Keratinocyte (primary cell): ENCODE measurements at regions not wholly inside any gene's neighbourhood (a gene's known extent, or its start where the extent isn't known, plus 50 kb on each side); places are given as distances from the start of the nearest gene placed in this dataset.

Source experiments
- EZH2 ChIP-seq: IDR thresholded peaks from one replicate; pipeline ENCODE4 v1.6.1; 2012; ENCODE audit warnings: inconsistent platforms, mild to moderate bottlenecking, low read length, moderate library complexity
- TF ChIP-seq, protein P1 (sequence below), 3 experiments: IDR thresholded peaks in 1 of 3; conservative IDR thresholded peaks in 1 of 3; optimal IDR thresholded peaks in 1 of 3; 2 replicates in 2 of 3; 3 replicates in 1 of 3; pipeline versions ENCODE3 to v1.5.1; 2011; ENCODE audit warnings: low read length in 3 of 3, mild to moderate bottlenecking in 3 of 3, moderate library complexity in 2 of 3, control low read depth in 1 of 3, inconsistent platforms in 1 of 3; ENCODE audit not compliant: insufficient read depth in 2 of 3; ENCODE audit errors: extremely low read depth in 1 of 3

DNA sequence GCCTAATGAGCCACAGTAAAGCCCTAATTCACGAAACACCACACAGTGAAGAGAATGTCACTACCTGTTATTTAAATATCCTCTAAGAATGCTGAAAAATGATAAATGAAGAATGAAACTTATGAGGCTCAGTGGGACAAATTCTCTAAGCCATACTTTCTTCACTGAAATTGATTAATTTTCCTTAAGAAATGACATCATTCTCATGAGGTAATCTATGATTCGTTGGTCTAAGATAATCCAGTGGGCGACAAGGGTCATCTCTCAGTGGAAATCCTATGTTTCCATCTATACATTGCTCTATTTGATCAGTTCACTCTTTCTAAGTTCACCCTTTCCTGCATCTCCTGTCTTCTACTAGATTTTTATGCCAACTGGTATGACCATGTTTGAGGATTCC is 330.4 kb upstream of the ANKRD30A start:
- no peak for TF ChIP-seq EZH2
- TF ChIP-seq, protein P1, sequence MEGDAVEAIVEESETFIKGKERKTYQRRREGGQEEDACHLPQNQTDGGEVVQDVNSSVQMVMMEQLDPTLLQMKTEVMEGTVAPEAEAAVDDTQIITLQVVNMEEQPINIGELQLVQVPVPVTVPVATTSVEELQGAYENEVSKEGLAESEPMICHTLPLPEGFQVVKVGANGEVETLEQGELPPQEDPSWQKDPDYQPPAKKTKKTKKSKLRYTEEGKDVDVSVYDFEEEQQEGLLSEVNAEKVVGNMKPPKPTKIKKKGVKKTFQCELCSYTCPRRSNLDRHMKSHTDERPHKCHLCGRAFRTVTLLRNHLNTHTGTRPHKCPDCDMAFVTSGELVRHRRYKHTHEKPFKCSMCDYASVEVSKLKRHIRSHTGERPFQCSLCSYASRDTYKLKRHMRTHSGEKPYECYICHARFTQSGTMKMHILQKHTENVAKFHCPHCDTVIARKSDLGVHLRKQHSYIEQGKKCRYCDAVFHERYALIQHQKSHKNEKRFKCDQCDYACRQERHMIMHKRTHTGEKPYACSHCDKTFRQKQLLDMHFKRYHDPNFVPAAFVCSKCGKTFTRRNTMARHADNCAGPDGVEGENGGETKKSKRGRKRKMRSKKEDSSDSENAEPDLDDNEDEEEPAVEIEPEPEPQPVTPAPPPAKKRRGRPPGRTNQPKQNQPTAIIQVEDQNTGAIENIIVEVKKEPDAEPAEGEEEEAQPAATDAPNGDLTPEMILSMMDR (optimal IDR thresholded peaks at IDR 0.05 in 1 of 3, IDR thresholded peaks at IDR 0.05 in 1 of 3, conservative IDR thresholded peaks at IDR 0.05 in 1 of 3; ENCODE audit: extremely low read depth in 1 of 3, insufficient read depth in 2 of 3, low read length in 3 of 3) = no peak
